ENCODE measurements at regions not wholly inside any gene's neighbourhood (a gene's known extent, or its start where the extent isn't known, plus 50 kb on each side); places are given as distances from the start of the nearest gene placed in this dataset.

DNA sequence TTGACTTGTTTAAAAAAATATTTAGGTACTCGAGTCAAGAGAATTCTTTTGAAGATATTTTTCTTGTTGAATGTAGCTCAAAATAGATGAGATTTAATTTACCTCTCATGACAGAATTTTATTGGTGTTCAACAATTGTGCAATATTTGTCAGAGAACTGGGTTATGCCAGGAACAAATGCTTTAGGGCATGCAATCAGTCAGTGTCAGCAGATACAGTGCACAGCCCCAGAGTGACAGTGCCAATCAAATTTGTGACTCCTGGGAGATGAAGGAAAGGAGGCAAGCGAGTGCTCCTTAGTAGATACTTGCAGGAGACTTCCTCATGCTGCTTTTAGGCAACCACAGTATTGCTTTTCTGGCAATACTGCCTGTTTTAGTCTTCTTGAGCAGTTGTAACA lies 81.2 kb upstream of the DSEL start:
- WGBS, 2 experiments (ENCODE audit: insufficient coverage in 2 of 2) = 80 to 91% methylated on average over 1 to 2 of the region's 2 CpGs
- Histone ChIP-seq H3K9me3 (ENCODE audit: control insufficient read depth, low read length) (peaks cover 5% of the 10 kb centered on the region), H3K4me1 (ENCODE audit: control insufficient read depth, insufficient read depth, low read length, poor library complexity, severe bottlenecking) (peaks cover 11% of the 10 kb centered on the region), H3K36me3 (ENCODE audit: control insufficient read depth, insufficient read depth, low read length) (no peaks in the 10 kb centered on the region), H3K4me3 (ENCODE audit: extremely low read depth, insufficient read depth, low read length, poor library complexity, severe bottlenecking) (no peak overlapping the region), H3K27ac (ENCODE audit: low read depth, low read length, severe bottlenecking) (no peak overlapping the region)

DNA sequence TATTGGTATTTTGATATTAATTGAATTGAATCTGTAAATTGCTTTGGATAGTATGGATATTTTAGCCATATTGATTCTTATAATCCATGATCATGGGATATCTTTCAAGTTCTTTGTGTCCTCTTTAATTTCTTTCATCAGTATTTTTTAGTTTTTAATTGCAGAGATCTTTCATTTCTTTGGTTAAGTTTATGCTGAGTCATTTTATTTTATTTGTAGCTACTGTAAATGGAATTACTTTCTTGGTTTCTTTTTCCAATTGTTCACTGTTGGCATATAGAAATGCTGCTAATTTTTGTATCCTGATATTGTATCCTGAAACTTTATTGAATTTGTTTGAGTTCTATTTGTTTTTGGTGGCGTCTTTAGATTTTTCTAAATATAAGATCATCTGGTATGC lies 79.5 kb upstream of the DSEL start:
- peaks cover 16% of the 10 kb centered on the region for H3K4me1 ChIP-seq (ENCODE audit: control insufficient read depth, insufficient read depth, low read length, poor library complexity, severe bottlenecking)
- no CpG with 5 or more reads among the region's 1 CpG for WGBS, 2 experiments (ENCODE audit: insufficient coverage in 2 of 2)
- peaks cover 5% of the 10 kb centered on the region for H3K9me3 ChIP-seq (ENCODE audit: control insufficient read depth, low read length)
- no peak overlapping the region for H3K4me3 ChIP-seq (ENCODE audit: extremely low read depth, insufficient read depth, low read length, poor library complexity, severe bottlenecking)
- H3K27ac ChIP-seq (ENCODE audit: low read depth, low read length, severe bottlenecking) = no peak overlapping the region
- H3K36me3 ChIP-seq (ENCODE audit: control insufficient read depth, insufficient read depth, low read length) = no peaks in the 10 kb centered on the region

DNA sequence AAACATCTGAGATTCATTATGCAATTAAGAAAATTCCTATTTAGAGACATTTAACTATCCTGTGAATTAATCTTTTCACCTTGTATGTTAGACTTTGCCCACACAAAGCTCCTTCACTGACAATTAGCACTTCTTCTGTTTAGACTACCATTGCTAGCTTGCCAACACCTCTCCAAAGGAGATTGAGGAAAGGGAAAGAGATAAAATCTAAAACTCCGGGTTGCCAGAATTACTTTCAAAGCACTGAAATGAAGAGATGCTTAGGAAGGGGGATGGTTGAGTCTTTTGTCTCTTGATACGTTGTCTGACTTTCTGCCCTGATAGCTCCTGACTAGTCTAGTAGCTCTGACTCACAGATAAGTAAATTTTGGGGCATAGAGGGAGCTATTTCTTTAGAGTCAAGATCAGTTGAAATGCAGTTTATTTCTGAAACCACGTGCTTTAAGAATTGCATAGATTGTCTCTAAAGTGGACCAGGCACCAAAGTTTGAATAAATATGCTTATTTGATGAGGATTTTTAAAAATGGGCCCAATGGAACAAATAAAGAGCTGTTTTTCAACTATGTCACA lies 74.1 kb upstream of the DSEL start:
- H3K27ac ChIP-seq (ENCODE audit: low read depth, low read length, severe bottlenecking) = no peak overlapping the region
- H3K9me3 ChIP-seq (ENCODE audit: control insufficient read depth, low read length) = no peaks in the 10 kb centered on the region
- no peak overlapping the region for H3K4me3 ChIP-seq (ENCODE audit: extremely low read depth, insufficient read depth, low read length, poor library complexity, severe bottlenecking)
- peaks cover 15% of the 10 kb centered on the region for H3K4me1 ChIP-seq (ENCODE audit: control insufficient read depth, insufficient read depth, low read length, poor library complexity, severe bottlenecking)
- no peaks in the 10 kb centered on the region for H3K36me3 ChIP-seq (ENCODE audit: control insufficient read depth, insufficient read depth, low read length)
- whole genome bisulfite sequencing, 2 experiments (ENCODE audit: insufficient coverage in 2 of 2) = 7 to 14% methylated on average over 2 to 3 of the region's 3 CpGs

DNA sequence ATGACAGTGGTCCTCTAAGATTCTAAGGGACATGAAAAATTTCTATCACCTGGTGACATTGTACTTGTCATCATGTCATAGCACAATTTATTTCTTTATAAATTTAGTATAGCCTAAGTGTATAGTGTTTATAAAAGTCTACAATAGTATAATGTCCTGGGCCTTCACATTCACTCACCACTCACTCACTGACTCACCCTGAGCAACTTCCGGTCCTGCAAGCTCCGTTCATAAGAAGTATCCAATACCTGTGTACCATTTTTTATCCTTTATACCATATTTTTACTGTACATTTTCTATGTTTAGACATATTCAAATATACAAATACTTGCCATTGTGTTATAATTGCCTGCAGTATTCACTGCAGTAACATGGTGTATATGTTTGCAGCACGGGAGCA lies 72.8 kb upstream of the DSEL start:
- H3K4me1 ChIP-seq (ENCODE audit: control insufficient read depth, insufficient read depth, low read length, poor library complexity, severe bottlenecking) = peaks cover 15% of the 10 kb centered on the region
- WGBS, 2 experiments (ENCODE audit: insufficient coverage in 2 of 2) = 80 to 100% methylated on average over 1 of the region's 3 CpGs

DNA sequence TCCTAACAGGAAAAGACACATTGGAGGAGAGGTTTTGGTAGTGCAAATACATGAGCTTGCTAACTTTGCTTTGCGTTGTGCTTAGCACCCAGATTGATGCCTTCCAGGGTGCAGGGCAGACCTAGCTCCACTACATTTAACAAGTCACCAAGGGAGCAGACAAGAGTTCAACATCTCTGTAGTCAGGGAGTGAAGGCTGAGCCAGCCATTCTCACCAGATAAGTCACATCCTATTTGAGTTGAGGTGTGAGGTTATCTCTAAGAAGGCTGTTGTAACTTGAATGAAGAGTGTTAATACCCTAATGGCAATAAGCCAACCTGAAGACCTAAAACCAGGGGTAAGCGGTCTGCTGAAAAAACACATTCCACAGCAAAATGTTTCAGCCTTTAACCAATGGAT lies 69.6 kb upstream of the DSEL start:
- Histone ChIP-seq H3K9me3 (ENCODE audit: control insufficient read depth, low read length) (peaks cover 3% of the 10 kb centered on the region), H3K27ac (ENCODE audit: low read depth, low read length, severe bottlenecking) (no peak overlapping the region), H3K4me3 (ENCODE audit: extremely low read depth, insufficient read depth, low read length, poor library complexity, severe bottlenecking) (no peak overlapping the region), H3K4me1 (ENCODE audit: control insufficient read depth, insufficient read depth, low read length, poor library complexity, severe bottlenecking) (peaks cover 20% of the 10 kb centered on the region), H3K36me3 (ENCODE audit: control insufficient read depth, insufficient read depth, low read length) (no peaks in the 10 kb centered on the region)
- WGBS, 2 experiments (ENCODE audit: insufficient coverage in 2 of 2) = no CpG with 5 or more reads among the region's 2 CpGs

More for the DNA sequence above, 72.8 kb upstream of the DSEL start:
- Histone ChIP-seq H3K9me3 (ENCODE audit: control insufficient read depth, low read length) (no peaks in the 10 kb centered on the region), H3K4me3 (ENCODE audit: extremely low read depth, insufficient read depth, low read length, poor library complexity, severe bottlenecking) (no peak overlapping the region), H3K27ac (ENCODE audit: low read depth, low read length, severe bottlenecking) (no peak overlapping the region), H3K36me3 (ENCODE audit: control insufficient read depth, insufficient read depth, low read length) (no peaks in the 10 kb centered on the region)

DNA sequence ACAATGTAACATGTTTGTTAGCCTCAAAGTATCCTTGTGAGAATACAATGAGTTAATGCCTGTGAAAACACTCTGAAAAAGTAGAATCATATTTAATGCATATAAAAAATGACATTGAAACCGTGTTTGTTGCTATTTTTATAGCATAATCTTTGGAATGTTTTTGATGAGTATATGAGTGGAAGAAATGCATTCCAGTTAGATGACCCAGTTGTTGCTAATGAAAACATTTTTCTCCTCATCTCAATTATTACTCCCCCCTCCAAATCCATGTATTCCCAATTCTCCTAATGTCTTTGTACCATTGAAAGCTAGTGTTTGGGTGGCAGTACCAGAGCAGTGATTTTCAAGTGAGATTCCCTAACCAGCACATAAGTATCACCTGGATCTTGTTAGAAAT lies 67.1 kb upstream of the DSEL start:
- no CpG with 5 or more reads among the region's 1 CpG for WGBS, 2 experiments (ENCODE audit: insufficient coverage in 2 of 2)
- H3K4me3 ChIP-seq (ENCODE audit: extremely low read depth, insufficient read depth, low read length, poor library complexity, severe bottlenecking) = no peak overlapping the region

DNA sequence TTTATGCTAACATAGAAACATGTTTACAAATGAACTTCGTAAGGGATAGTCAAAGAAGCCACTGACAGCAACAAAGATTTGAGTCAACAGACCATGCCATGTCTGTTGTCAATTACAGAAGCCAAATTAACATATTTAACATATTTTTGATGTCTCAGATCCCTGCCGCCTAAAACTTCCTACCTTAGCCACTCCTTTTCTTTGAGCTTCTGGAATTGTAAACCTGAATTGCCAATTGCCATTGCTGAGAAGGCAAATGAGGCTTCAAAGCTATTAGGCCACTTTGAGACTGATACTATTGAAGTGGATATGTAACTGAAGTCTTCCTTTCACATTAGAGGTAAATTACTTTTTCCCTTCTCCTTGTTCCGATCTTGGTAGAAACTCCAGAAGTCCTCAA lies 66.0 kb upstream of the DSEL start:
- Histone ChIP-seq H3K27ac (ENCODE audit: low read depth, low read length, severe bottlenecking) (no peak overlapping the region), H3K36me3 (ENCODE audit: control insufficient read depth, insufficient read depth, low read length) (no peaks in the 10 kb centered on the region), H3K4me3 (ENCODE audit: extremely low read depth, insufficient read depth, low read length, poor library complexity, severe bottlenecking) (no peak overlapping the region), H3K4me1 (ENCODE audit: control insufficient read depth, insufficient read depth, low read length, poor library complexity, severe bottlenecking) (peaks cover 12% of the 10 kb centered on the region), H3K9me3 (ENCODE audit: control insufficient read depth, low read length) (peaks cover 3% of the 10 kb centered on the region)
- 0 to 28% methylated on average over 1 to 2 of the region's 3 CpGs for WGBS, 2 experiments (ENCODE audit: insufficient coverage in 2 of 2)

More for the DNA sequence above, 67.1 kb upstream of the DSEL start:
- peaks cover 12% of the 10 kb centered on the region for H3K4me1 ChIP-seq (ENCODE audit: control insufficient read depth, insufficient read depth, low read length, poor library complexity, severe bottlenecking)
- H3K36me3 ChIP-seq (ENCODE audit: control insufficient read depth, insufficient read depth, low read length) = no peaks in the 10 kb centered on the region
- no peak overlapping the region for H3K27ac ChIP-seq (ENCODE audit: low read depth, low read length, severe bottlenecking)
- peaks cover 3% of the 10 kb centered on the region for H3K9me3 ChIP-seq (ENCODE audit: control insufficient read depth, low read length)

DNA sequence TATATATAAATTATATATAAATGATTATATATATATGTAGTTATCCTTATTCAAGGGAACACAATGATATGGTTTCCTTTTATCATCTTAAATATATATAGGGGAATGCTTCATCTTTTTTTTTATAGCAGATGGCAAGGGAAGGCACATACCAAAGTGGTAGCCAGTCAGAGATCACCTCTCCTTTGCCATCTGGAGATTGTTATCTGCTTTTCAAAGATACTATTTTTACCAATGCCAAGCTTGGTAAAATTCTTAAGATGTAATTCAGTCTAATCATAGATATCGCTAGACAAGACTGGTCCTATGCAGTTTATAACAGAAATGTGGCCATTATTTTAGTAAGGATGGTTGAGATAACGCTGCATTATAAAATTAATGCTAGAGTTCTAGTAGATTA lies 64.7 kb upstream of the DSEL start:
- Histone ChIP-seq H3K9me3 (ENCODE audit: control insufficient read depth, low read length) (peaks cover 3% of the 10 kb centered on the region), H3K36me3 (ENCODE audit: control insufficient read depth, insufficient read depth, low read length) (no peaks in the 10 kb centered on the region), H3K27ac (ENCODE audit: low read depth, low read length, severe bottlenecking) (no peak overlapping the region), H3K4me3 (ENCODE audit: extremely low read depth, insufficient read depth, low read length, poor library complexity, severe bottlenecking) (no peak overlapping the region), H3K4me1 (ENCODE audit: control insufficient read depth, insufficient read depth, low read length, poor library complexity, severe bottlenecking) (peaks cover 12% of the 10 kb centered on the region)
- WGBS, 2 experiments (ENCODE audit: insufficient coverage in 2 of 2) = 60 to 93% methylated on average over 1 to 2 of the region's 2 CpGs

DNA sequence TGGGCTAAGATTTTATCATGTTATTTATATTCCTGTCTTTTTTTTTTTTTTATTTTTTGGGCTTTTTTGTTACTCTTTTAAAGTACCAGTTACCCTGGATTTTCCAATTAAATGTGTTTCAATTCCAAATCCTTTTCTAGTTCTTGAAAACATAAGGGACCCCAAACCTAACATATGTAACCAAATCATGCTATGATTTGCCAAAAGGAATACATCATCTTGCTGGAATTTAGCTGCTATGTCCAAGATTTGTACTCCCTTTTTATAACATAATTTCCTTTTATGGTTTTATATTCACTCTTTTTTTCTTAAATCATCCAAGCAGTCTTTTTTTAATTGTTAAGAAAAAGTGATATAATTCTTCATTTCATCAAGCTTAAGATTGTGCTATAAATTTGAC lies 60.9 kb upstream of the DSEL start:
- Histone ChIP-seq H3K27ac (ENCODE audit: low read depth, low read length, severe bottlenecking) (no peak overlapping the region), H3K4me1 (ENCODE audit: control insufficient read depth, insufficient read depth, low read length, poor library complexity, severe bottlenecking) (peaks cover 9% of the 10 kb centered on the region), H3K4me3 (ENCODE audit: extremely low read depth, insufficient read depth, low read length, poor library complexity, severe bottlenecking) (no peak overlapping the region), H3K9me3 (ENCODE audit: control insufficient read depth, low read length) (no peaks in the 10 kb centered on the region), H3K36me3 (ENCODE audit: control insufficient read depth, insufficient read depth, low read length) (no peaks in the 10 kb centered on the region)

DNA sequence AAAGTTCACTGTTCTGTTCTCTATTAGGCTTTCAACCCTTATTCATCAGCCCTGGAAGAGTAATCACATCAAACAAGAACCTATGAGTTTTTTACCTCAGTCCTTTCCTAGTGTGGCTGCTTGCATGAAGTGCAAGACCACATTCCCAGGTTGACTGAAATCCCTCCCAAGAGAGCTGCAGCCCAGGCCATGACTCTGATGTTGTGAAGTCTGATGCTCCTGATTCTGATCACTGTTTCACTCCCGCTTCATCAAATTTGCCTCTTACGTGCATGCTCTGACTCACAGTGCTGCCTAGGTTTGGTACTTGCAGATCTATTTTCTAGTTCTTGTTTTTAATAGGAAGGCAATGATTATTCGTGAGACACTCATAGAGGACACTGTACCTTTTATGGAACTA lies 58.2 kb upstream of the DSEL start:
- Histone ChIP-seq H3K9me3 (ENCODE audit: control insufficient read depth, low read length) (no peaks in the 10 kb centered on the region), H3K4me1 (ENCODE audit: control insufficient read depth, insufficient read depth, low read length, poor library complexity, severe bottlenecking) (no peaks in the 10 kb centered on the region), H3K27ac (ENCODE audit: low read depth, low read length, severe bottlenecking) (no peak overlapping the region), H3K36me3 (ENCODE audit: control insufficient read depth, insufficient read depth, low read length) (no peaks in the 10 kb centered on the region), H3K4me3 (ENCODE audit: extremely low read depth, insufficient read depth, low read length, poor library complexity, severe bottlenecking) (no peak overlapping the region)
- WGBS, 2 experiments (ENCODE audit: insufficient coverage in 2 of 2) = 94 to 100% methylated on average over 2 of the region's 3 CpGs

DNA sequence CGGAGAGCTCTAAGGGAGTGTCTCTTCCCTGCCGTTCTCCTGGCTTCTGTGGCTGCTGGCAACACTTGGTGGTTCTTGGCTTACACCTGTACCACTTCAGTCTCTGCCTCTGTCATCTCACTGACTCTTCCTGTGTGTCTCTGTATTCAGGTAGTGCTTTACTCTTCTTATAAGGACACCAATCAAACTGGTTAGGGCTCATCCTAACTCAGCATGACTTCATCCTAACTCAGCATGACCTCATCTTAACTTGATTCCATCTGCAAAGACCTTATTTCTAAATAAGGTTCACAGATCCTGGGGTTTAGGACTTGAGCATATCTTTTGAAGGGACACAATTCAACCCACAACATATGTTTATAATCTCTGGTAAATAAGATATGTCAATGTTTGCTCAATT lies 51.6 kb upstream of the DSEL start:
- Histone ChIP-seq H3K9me3 (ENCODE audit: control insufficient read depth, low read length) (no peaks in the 10 kb centered on the region), H3K4me3 (ENCODE audit: extremely low read depth, insufficient read depth, low read length, poor library complexity, severe bottlenecking) (no peak overlapping the region), H3K36me3 (ENCODE audit: control insufficient read depth, insufficient read depth, low read length) (no peaks in the 10 kb centered on the region), H3K4me1 (ENCODE audit: control insufficient read depth, insufficient read depth, low read length, poor library complexity, severe bottlenecking) (no peaks in the 10 kb centered on the region), H3K27ac (ENCODE audit: low read depth, low read length, severe bottlenecking) (no peak overlapping the region)
- 72 to 76% methylated on average over 2 of the region's 2 CpGs for WGBS, 2 experiments (ENCODE audit: insufficient coverage in 2 of 2)
